SK-N-SH treated with all-trans-retinoic acid at 6 μM for 48 hours (cell line): ENCODE measurements at regions not wholly inside any gene's neighbourhood (a gene's known extent, or its start where the extent isn't known, plus 50 kb on each side); places are given as distances from the start of the nearest gene placed in this dataset.

Experiments used
- BACH2 ChIP-seq: fragments of 250-450 bp; sonication (Bioruptor Pico); IDR thresholded peaks from 2 replicates; pipeline ENCODE4 v1.9.0; 2021; ENCODE audit warnings: mild to moderate bottlenecking, borderline replicate concordance
- CSDC2 ChIP-seq: fragments of 250-450 bp; sonication (Bioruptor Pico); IDR thresholded peaks from 2 replicates; pipeline ENCODE4 v1.5.0; 2020; ENCODE audit warnings: mild to moderate bottlenecking, moderate library complexity
- ESRRG ChIP-seq: fragments of 250-450 bp; sonication (Bioruptor Pico); IDR thresholded peaks from 2 replicates; pipeline ENCODE4 v1.6.1; 2021; ENCODE audit warnings: mild to moderate bottlenecking
- PPARA ChIP-seq: fragments of 250-450 bp; sonication (Bioruptor Pico); IDR thresholded peaks from 2 replicates; pipeline ENCODE4 v1.5.0; 2020; ENCODE audit warnings: mild to moderate bottlenecking, borderline replicate concordance
- RARB ChIP-seq: fragments of 250-450 bp; sonication (Bioruptor Pico); IDR thresholded peaks from 2 replicates; pipeline ENCODE4 v1.8.0; 2021; ENCODE audit warnings: mild to moderate bottlenecking, moderate library complexity
- TCF4 ChIP-seq: fragments of 250-450 bp; sonication (Bioruptor Pico); IDR thresholded peaks from 2 replicates; pipeline ENCODE4 v1.8.0; 2021; ENCODE audit warnings: mild to moderate bottlenecking, moderate library complexity, borderline replicate concordance
- TOX ChIP-seq: fragments of 250-450 bp; sonication (Bioruptor Pico); IDR thresholded peaks from 2 replicates; pipeline ENCODE4 v1.8.0; 2021; ENCODE audit warnings: mild to moderate bottlenecking, moderate library complexity, borderline replicate concordance
- ZC3H10 ChIP-seq: fragments of 250-450 bp; sonication (Bioruptor Pico); IDR thresholded peaks from 2 replicates; pipeline ENCODE4 v1.5.1; 2021; ENCODE audit warnings: mild to moderate bottlenecking, moderate library complexity
- ZNF8 ChIP-seq: fragments of 450-650 bp; formaldehyde crosslinking; IDR thresholded peaks from 2 replicates; pipeline ENCODE4 v1.5.0; 2020; ENCODE audit warnings: mild to moderate bottlenecking, moderate library complexity
- TF ChIP-seq, protein P1 (sequence below): fragments of 250-450 bp; sonication (Bioruptor Pico); IDR thresholded peaks from 2 replicates; pipeline ENCODE4 v1.8.0; 2021; ENCODE audit warnings: low read depth, mild to moderate bottlenecking, moderate library complexity, borderline replicate concordance

DNA sequence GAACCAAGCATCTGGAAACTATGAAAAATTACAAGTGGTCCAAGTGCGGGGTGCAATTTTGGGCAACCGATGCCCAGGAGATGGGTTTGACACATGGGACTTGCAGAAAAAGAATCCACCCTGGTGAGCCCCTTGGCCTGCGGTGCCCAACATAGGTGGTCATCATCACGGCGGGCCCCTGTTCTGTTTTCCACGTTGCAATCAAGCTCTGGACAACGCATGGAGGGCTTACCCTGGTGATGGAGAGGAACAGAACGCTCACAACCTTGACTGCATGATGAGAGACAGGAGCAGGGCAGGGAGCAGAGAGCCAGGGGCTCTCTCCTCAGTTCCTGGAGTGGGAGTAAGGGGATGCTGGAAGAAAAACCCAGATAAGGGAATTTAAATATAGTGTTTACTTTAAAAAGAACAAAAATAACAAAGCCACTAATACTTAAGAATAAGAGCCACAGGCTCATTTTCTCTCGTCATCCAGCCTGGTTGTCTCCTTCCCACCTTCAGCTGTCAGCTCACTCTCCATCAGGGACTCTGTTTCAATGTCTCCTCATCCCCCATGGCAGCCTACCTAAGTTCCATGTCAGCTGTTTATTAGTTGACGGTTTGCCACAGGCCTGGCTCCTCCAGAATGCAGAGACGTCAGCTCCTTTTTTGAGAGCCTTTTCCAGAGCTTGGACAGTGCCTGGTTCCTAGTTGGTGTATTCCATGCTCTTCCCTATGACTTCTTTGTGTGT lies 172.1 kb downstream of the GADD45G start:
- TF ChIP-seq BACH2 (CRISPR knock-in tag) (no peak), ZNF8 (CRISPR knock-in tag) (no peak), RARB (CRISPR knock-in tag) (no peak), CSDC2 (CRISPR knock-in tag) (no peak), TOX (CRISPR knock-in tag) (no peak), PPARA (CRISPR knock-in tag) (no peak), ESRRG (no peak), TCF4 (CRISPR knock-in tag) (no peak), ZC3H10 (CRISPR knock-in tag) (no peak)
- TF ChIP-seq, protein P1, sequence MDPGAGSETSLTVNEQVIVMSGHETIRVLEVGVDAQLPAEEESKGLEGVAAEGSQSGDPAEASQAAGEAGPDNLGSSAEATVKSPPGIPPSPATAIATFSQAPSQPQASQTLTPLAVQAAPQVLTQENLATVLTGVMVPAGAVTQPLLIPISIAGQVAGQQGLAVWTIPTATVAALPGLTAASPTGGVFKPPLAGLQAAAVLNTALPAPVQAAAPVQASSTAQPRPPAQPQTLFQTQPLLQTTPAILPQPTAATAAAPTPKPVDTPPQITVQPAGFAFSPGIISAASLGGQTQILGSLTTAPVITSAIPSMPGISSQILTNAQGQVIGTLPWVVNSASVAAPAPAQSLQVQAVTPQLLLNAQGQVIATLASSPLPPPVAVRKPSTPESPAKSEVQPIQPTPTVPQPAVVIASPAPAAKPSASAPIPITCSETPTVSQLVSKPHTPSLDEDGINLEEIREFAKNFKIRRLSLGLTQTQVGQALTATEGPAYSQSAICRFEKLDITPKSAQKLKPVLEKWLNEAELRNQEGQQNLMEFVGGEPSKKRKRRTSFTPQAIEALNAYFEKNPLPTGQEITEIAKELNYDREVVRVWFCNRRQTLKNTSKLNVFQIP (CRISPR knock-in tag) = no peak
